NOMO-1 treated with DMSO at 0.1 percent for 48 hours (cell line): ENCODE measurements at regions not wholly inside any gene's neighbourhood (a gene's known extent, or its start where the extent isn't known, plus 50 kb on each side); places are given as distances from the start of the nearest gene placed in this dataset.
A peak's percentile ranks its signal among the peaks of the same experiment; 100 is the strongest.

Experiments
- DNase-seq: peaks from one replicate; lab custom pipeline; 2025; ENCODE audit not compliant: unreplicated experiment; lab: John Stamatoyannopoulos, UW

GRCh38 chrX:146141221-146141620 is 323.6 kb downstream of the SLITRK2 start:
- DNase-seq: no peak

GRCh38 chrX:146144039-146144438 is 326.4 kb downstream of the SLITRK2 start:
- DNase-seq: no peak

- no peak for DNase-seq
These were observed 336.6 kb downstream of the SLITRK2 start for GRCh38 chrX:146154191-146154590.

GRCh38 chrX:146160443-146161203 is 343.0 kb downstream of the SLITRK2 start:
- no peak for DNase-seq

- no peak for DNase-seq
These were observed 356.1 kb downstream of the SLITRK2 start for GRCh38 chrX:146173742-146174141.

- DNase-seq: no peak
These were observed 364.2 kb downstream of the SLITRK2 start for GRCh38 chrX:146181858-146182257.

GRCh38 chrX:146186540-146186939 is 368.9 kb downstream of the SLITRK2 start:
- no peak for DNase-seq

- DNase-seq: no peak
These were observed 371.7 kb downstream of the SLITRK2 start for GRCh38 chrX:146189371-146189770.

GRCh38 chrX:146208821-146209220 is 391.2 kb downstream of the SLITRK2 start:
- no peak for DNase-seq

- DNase-seq: no peak
These were observed 406.8 kb downstream of the SLITRK2 start for GRCh38 chrX:146224442-146224841.

GRCh38 chrX:146238173-146238572 is 420.5 kb downstream of the SLITRK2 start:
- no peak for DNase-seq

- no peak for DNase-seq
These were observed 424.3 kb downstream of the SLITRK2 start for GRCh38 chrX:146241902-146242301.

- no peak for DNase-seq
These were observed 425.4 kb downstream of the SLITRK2 start for GRCh38 chrX:146243041-146243440.

- DNase-seq: no peak
These were observed 441.6 kb downstream of the SLITRK2 start for GRCh38 chrX:146259207-146259606.

- no peak for DNase-seq
These were observed 447.2 kb downstream of the SLITRK2 start for GRCh38 chrX:146264763-146265375.

- peak; percentile 54 for DNase-seq
These were observed 460.8 kb downstream of the SLITRK2 start for GRCh38 chrX:146278381-146278780.
